ENCODE measurements at regions not wholly inside any gene's neighbourhood (a gene's known extent, or its start where the extent isn't known, plus 50 kb on each side); places are given as distances from the start of the nearest gene placed in this dataset.
"Not testable (repeated sequence)": the region's sequence is repeated elsewhere in the genome, so short reads cannot be mapped to it uniquely, and the experiment has no call there.

GRCh38 chr2:35787302-35788031 lies 568.1 kb upstream of the CRIM1 start:
- DNase-seq, result no peak

GRCh38 chr2:35785564-35785963 lies 570.0 kb upstream of the CRIM1 start:
- DNase-seq, result no peak

GRCh38 chr2:35784777-35785176 lies 570.8 kb upstream of the CRIM1 start:
- DNase-seq, result no peak

- no peak for DNase-seq
These were observed 571.9 kb upstream of the CRIM1 start for GRCh38 chr2:35783723-35784122.

GRCh38 chr2:35741556-35741955 lies 614.0 kb upstream of the CRIM1 start:
- no peak for DNase-seq

GRCh38 chr2:35731674-35732073 lies 623.9 kb upstream of the CRIM1 start:
- DNase-seq, result no peak

GRCh38 chr2:35714883-35715282 lies 640.7 kb upstream of the CRIM1 start:
- DNase-seq, result no peak

- no peak for DNase-seq
These were observed 647.1 kb upstream of the CRIM1 start for GRCh38 chr2:35708411-35708923.

- DNase-seq, result no peak
These were observed 667.3 kb upstream of the CRIM1 start for GRCh38 chr2:35688309-35688708.

- DNase-seq, result no peak
These were observed 703.8 kb upstream of the CRIM1 start for GRCh38 chr2:35651688-35652323.

- no peak for DNase-seq
These were observed 740.9 kb upstream of the CRIM1 start for GRCh38 chr2:35614640-35615039.

GRCh38 chr2:35606394-35606793 lies 749.2 kb upstream of the CRIM1 start:
- no peak for DNase-seq

GRCh38 chr2:35598310-35598709 lies 757.3 kb upstream of the CRIM1 start:
- DNase-seq, result no peak

GRCh38 chr2:35591886-35592285 lies 763.7 kb upstream of the CRIM1 start:
- DNase-seq, result no peak

- no peak for DNase-seq
These were observed 769.6 kb upstream of the CRIM1 start for GRCh38 chr2:35585972-35586371.

GRCh38 chr2:35582637-35583036 lies 772.9 kb upstream of the CRIM1 start:
- no peak for DNase-seq

GRCh38 chr2:35580956-35581355 lies 774.6 kb upstream of the CRIM1 start:
- DNase-seq, result no peak

- DNase-seq, result not testable (repeated sequence)
These were observed 787.0 kb upstream of the CRIM1 start for GRCh38 chr2:35568574-35568973.

- no peak for DNase-seq
These were observed 793.1 kb upstream of the CRIM1 start for GRCh38 chr2:35562488-35562887.

GRCh38 chr2:35548171-35548570 lies 807.4 kb upstream of the CRIM1 start:
- DNase-seq, result no peak

GRCh38 chr2:35545301-35545700 lies 810.3 kb upstream of the CRIM1 start:
- no peak for DNase-seq

- no peak for DNase-seq
These were observed 816.8 kb upstream of the CRIM1 start for GRCh38 chr2:35538796-35539195.

GRCh38 chr2:35530615-35531135 lies 824.9 kb upstream of the CRIM1 start:
- no peak for DNase-seq

- DNase-seq, result no peak
These were observed 828.8 kb upstream of the CRIM1 start for GRCh38 chr2:35526741-35527140.
